Urinary bladder (tissue), 3 donors: ENCODE measurements at regions not wholly inside any gene's neighbourhood (a gene's known extent, or its start where the extent isn't known, plus 50 kb on each side); places are given as distances from the start of the nearest gene placed in this dataset.

ENCODE experiments used
- DNase-seq: peaks from one replicate; pipeline ENCODE4 v3.0.0-alpha.2; 2015; ENCODE audit errors: extremely low spot score
- H3K27ac ChIP-seq: one replicate; pipeline ENCODE4 v1.5.1; 2013; ENCODE audit warnings: low read depth, mild to moderate bottlenecking, moderate library complexity
- H3K36me3 ChIP-seq: one replicate; pipeline ENCODE4 v1.6.1; 2013; ENCODE audit warnings: mild to moderate bottlenecking, moderate library complexity; ENCODE audit not compliant: insufficient read depth
- H3K4me1 ChIP-seq: one replicate; pipeline ENCODE4 v1.6.1; 2013; ENCODE audit warnings: mild to moderate bottlenecking, moderate library complexity; ENCODE audit not compliant: insufficient read depth
- H3K4me3 ChIP-seq: one replicate; pipeline ENCODE4 v1.5.1; 2013; ENCODE audit warnings: low read depth, low read length
- WGBS: extraction: QIAGEN DNeasy Blood & Tissue Kit; methylation state at CpG from one replicate; pipeline ENCODE4 v1.1.7; 2013; 5-methylcytosine and 5-hydroxymethylcytosine counted together
- donor health status: healthy with polysubstance abuse.
- donor health status: healthy.

DNA sequence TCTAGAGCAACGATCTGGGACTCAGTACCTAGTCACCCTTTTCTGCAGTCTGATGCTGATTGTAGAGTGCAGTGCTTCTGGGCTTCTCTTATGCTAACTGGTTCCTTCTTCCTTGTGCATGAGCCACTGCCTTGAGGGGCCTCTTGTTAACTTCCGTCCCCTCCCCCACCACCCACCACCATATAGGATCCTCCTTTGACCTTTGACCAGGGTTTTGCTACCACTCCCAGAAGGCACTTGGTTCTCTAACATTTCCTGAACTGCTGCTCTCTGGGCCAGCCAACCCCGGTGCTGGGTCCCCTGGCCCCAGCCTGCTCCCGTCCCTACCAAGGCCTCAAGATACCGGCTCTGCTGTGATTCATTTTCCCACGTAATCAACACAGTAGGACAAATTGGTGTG, 104.6 kb upstream of the KLF3 start:
- no peak for DNase-seq
- Histone ChIP-seq H3K4me1 (no peaks in the 10 kb centered on the region), H3K27ac (no peak overlapping the region), H3K4me3 (no peak overlapping the region), H3K36me3 (no peaks in the 10 kb centered on the region)
- WGBS, result 94% methylated on average over 6 of the region's 6 CpGs

DNA sequence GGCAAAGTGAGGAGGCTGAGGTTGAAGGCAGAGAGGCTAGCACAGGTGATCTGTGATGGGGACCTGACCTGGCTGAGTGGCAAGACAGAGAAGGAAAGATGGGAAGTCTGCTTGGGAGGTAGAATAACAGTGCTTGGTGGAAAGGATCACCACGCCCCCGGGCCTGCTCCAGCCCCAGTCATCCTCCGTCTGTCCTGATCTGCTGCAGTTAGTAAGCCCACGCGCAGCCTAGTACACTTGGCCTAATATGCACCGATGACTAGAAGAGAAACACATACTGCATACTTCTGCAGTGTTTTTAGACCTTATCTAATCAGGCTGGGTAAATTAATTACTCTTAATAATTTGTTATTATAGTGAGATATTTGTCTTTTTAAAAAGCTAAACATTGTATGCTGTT, 103.7 kb upstream of the KLF3 start:
- 88% methylated on average over 6 of the region's 6 CpGs for WGBS
- H3K36me3 ChIP-seq, result no peaks in the 10 kb centered on the region
- no peak for DNase-seq
- no peak overlapping the region for H3K27ac ChIP-seq
- H3K4me1 ChIP-seq, result no peaks in the 10 kb centered on the region
- no peak overlapping the region for H3K4me3 ChIP-seq

DNA sequence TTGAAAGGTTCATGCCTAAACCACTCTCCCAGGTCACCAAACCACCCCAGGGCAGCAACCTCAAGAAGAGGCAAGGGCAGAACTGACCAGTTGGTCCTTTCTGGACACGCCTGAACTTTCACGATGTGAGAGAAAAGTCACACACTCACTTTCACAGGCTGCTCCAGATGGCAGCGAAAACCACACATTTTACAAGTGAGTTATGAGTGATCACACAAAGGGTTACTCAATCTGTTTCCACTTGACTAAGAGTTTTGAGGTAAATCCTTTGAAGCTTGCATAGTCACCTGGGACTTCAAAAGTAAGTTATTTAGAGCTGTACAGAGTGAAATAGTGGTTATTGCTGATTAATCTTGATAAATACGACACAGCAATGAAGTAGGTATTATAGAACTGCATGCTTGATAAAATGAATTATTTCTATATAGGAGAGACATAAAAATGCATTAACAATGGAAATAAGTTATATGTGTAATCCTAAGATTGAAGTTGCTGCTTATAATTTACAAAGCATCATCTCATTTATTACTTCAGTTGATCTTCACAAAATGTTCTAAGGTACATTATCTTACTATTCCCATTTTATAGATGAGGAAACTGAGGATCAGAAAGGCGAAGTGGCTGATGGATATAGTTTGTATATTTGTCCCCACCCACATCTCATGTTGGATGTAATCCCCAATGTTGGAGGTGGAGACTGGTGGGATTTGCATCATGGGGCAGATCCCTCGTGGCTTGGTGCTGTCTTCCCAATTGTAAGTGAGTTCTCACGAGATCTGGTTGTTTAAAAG, 103.0 kb upstream of the KLF3 start:
- WGBS, result 83% methylated on average over 7 of the region's 7 CpGs
- Histone ChIP-seq H3K4me3 (no peak overlapping the region), H3K27ac (no peak overlapping the region), H3K36me3 (no peaks in the 10 kb centered on the region), H3K4me1 (no peaks in the 10 kb centered on the region)
- no peak for DNase-seq

DNA sequence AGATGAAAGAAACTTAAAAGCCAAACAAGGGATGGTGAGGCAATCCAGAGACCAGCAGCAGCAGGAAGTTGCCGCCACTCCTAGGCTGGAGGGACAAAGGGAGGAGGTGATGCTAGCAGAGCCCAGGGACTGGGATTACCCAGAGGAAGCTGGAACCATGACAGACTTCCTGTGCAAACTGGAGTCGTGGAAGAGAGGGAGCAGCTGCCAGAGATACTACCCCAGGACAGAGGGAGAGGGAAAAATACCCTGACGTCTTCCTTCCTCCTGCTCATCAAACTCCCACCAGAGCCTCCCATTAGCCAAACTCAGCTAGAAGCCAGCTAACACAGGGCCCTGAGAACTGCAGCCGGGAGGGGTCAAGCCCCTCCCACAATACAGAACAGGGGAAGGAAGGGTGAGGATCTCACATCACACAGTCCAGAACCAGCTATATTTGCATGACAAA, 101.2 kb upstream of the KLF3 start:
- H3K4me3 ChIP-seq, result no peak overlapping the region
- H3K4me1 ChIP-seq, result no peaks in the 10 kb centered on the region
- 39% methylated on average over 4 of the region's 4 CpGs for WGBS
- DNase-seq, result no peak
- H3K27ac ChIP-seq, result no peak overlapping the region
- no peaks in the 10 kb centered on the region for H3K36me3 ChIP-seq

DNA sequence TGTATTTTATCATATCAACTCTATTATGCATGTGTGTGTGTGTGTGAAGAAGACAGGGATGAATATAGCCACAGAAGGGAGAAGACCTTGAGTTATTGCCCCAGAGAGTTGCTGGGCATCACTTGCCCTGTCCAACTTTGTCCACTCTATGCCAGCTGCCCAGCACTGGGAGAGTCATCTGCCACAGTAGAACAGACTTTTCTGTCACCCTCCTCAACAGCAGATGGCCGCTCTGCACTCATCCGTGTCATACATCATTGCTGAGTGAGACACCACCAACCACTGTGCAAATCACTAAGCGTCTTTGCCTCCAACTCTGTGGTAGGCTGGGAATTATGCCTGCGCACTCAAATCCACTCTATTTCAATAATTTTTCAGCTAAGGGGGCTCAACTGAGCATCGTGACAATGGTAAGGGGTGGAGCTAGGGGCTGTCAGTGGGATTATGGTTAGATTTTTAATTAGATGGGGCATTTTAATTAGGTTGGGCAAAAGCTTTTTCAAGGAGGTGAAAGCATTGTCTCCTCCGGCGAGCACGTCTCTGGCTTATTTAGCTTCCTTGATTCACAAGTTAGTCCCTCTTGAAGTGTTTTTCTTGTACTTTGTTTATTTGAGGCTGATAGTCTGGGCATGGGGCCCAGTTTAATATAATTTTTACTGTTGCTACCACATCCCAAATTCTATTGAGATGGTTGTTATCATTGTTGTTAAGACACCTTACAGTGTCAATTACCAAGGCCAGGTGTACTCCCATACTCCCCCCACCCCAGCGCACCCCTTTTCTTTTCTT, 100.1 kb upstream of the KLF3 start:
- Histone ChIP-seq H3K27ac (no peak overlapping the region), H3K36me3 (no peaks in the 10 kb centered on the region), H3K4me3 (no peak overlapping the region), H3K4me1 (no peaks in the 10 kb centered on the region)
- DNase-seq, result no peak
- 52% methylated on average over 9 of the region's 9 CpGs for WGBS

DNA sequence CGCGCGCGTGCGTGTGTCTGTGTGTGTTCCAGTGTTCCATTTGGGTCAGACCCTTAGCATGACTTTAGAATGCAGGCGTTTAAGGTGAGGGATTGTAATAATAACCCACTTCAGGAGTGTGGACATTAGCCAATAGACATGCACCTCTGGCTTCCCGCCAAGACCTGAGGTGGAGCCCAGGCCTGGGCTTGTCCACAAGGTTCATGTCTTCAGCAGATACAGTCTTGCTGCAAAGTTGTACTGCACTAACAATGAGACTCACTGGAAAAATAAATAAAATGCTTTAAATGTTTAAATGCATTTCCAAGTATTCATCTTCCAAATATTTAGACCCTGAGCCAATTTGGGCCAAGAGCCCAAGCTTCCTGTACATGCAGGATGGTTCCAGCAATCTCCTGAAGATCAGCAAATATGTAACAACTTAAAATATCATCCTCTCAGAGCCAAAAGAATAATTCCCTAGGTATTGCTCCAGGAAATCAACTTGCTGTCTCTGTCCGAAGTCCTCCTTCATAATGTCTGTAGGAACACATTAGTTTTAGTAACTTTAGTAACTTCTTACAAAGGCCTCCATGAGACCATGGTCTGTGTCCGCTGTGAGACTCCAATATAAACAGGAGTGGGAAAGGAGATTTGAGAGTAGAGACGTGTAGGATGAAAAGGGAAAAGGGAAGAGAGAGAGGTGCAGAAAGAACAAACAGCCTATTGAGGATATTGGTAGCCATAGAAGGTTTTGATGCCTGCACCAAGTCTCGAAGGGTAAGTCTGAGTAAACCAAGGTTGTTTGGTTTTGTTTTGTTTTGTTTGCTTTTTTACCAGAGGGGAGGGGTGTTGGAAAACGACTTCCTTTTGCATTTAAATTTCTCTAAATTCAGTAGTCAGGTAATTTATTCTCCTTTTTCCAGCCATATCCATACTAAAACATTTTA, 98.5 kb upstream of the KLF3 start:
- peak; percentile 31 for DNase-seq
- 49% methylated on average over 12 of the region's 12 CpGs for WGBS
- Histone ChIP-seq H3K4me3 (no peak overlapping the region), H3K36me3 (no peaks in the 10 kb centered on the region), H3K27ac (peak overlapping the region; percentile 5), H3K4me1 (no peaks in the 10 kb centered on the region)

DNA sequence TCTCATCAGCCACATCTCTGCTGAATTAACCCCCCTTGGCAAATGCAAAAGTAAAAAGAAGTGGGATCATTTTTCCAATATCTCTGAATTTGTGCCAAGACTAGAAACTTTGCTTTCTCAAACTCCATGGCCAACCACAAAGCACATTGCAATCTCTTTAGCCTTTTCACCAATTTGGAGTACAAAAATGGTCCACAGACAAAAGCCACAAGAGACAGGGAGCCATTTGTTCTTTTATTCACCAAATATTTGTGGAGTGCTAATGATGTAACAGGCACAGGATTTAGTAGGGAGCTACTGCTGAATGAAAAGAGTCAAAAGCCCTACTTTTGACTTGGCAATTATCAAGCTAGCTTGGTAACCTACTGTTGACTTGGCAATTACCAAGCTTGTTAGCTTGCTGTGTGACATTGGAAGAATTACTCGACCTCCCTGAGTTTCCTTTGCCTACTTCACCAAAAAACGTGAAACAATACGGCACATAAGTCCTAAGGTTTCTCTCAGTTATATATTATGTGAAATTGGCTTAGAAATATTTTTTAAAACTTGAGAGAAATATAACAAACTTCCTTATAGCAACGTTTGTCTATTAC, 97.1 kb upstream of the KLF3 start:
- WGBS, result 95% methylated on average over 4 of the region's 4 CpGs
- DNase-seq, result no peak
- no peaks in the 10 kb centered on the region for H3K4me1 ChIP-seq
- no peak overlapping the region for H3K4me3 ChIP-seq
- H3K36me3 ChIP-seq, result no peaks in the 10 kb centered on the region
- no peak overlapping the region for H3K27ac ChIP-seq

DNA sequence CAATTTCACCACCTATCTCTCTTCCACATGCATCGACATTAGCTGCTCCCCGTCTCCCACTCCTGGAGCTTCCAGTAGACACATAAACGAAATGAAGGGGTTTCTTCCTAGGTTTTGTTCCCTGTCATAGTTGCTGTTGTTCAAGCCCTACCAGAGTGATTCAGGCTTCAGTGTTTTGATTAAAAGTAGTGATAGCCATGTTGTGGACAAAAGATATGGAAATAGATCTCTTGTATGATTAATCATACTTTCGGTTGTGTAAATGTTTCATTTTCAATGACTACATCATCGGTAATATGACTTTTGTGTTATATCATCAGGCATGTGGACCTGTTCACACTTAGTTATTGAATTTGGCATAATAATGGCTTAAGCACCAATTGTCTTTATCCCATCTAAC, 96.5 kb upstream of the KLF3 start:
- Histone ChIP-seq H3K4me1 (no peaks in the 10 kb centered on the region), H3K27ac (no peak overlapping the region), H3K36me3 (no peaks in the 10 kb centered on the region), H3K4me3 (no peak overlapping the region)
- no peak for DNase-seq
- 86% methylated on average over 5 of the region's 5 CpGs for WGBS

DNA sequence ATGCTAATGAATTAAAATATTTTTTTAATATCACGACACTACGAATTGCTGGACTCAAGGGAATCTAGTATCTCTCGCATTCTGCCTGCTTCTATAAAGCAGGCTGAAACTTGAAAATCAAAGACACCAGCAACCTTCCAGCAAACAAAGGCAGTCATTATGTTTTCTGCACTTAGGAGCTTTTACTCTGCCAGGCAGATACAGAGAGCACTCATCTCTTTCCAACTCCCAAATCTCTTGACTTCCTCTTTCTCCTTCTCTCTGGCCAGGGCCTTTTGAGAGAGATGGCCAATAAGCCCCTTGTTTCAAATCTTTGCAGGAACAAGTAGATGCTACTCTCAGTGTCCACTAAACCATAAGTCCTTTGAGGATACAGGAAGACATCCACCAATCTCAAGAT, 95.2 kb upstream of the KLF3 start:
- H3K36me3 ChIP-seq, result no peaks in the 10 kb centered on the region
- no peak overlapping the region for H3K4me3 ChIP-seq
- no peak overlapping the region for H3K27ac ChIP-seq
- no peaks in the 10 kb centered on the region for H3K4me1 ChIP-seq
- no peak for DNase-seq
- WGBS, result 85% methylated on average over 3 of the region's 3 CpGs

DNA sequence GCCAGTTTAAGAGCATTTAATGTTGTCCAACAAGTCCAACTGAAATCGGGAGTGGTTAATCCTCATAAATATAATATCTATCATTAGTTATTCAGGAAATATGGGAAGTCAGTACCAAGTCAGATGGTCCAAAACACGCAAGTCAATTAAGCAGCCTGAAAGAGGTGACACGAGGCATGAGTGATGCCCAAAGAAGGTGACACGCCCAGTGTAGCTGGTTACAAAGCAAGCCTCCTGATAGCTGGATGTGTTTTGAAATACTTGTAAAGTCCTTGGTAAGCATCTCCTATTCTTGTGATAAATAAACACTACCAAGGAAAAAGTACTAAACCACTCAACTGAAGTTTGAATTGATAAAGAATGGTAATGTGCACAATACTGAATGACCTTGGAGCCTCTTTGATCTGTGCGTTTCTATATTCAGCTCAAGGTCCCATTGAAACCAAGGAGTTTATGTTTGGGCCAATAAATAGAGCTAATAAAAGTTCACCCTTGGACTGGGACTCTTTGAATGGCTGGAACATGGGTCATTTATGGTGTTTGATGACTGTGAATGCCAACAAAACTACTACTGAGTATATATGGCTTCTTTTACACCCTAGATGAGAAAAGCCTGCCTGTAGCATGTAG, 93.2 kb upstream of the KLF3 start:
- no peak for DNase-seq

DNA sequence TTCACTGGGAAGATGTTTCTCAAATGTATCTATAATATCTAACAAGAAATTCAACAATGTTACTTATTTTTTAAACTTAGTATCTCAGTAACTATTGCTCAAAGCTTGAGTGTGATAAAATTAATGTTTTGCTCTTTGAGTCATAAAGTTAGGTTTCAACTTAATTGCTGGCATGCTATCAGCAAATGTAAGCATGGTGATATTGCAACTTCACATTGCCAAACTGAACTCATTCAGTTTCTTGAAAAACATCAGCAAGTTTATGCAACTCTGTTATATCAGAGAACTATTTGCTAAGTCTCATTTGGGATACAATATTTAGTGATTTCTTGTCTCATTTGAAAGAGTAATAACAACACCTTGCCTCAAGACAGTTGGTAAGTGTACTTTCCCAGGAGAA, 91.2 kb upstream of the KLF3 start:
- DNase-seq, result no peak
- no peak overlapping the region for H3K4me3 ChIP-seq
- H3K36me3 ChIP-seq, result no peaks in the 10 kb centered on the region
- no peaks in the 10 kb centered on the region for H3K4me1 ChIP-seq
- H3K27ac ChIP-seq, result no peak overlapping the region

More for the DNA sequence above, 93.2 kb upstream of the KLF3 start:
- 91% methylated on average over 5 of the region's 5 CpGs for WGBS
- no peaks in the 10 kb centered on the region for H3K4me1 ChIP-seq
- no peak overlapping the region for H3K27ac ChIP-seq
- no peak overlapping the region for H3K4me3 ChIP-seq
- no peaks in the 10 kb centered on the region for H3K36me3 ChIP-seq

DNA sequence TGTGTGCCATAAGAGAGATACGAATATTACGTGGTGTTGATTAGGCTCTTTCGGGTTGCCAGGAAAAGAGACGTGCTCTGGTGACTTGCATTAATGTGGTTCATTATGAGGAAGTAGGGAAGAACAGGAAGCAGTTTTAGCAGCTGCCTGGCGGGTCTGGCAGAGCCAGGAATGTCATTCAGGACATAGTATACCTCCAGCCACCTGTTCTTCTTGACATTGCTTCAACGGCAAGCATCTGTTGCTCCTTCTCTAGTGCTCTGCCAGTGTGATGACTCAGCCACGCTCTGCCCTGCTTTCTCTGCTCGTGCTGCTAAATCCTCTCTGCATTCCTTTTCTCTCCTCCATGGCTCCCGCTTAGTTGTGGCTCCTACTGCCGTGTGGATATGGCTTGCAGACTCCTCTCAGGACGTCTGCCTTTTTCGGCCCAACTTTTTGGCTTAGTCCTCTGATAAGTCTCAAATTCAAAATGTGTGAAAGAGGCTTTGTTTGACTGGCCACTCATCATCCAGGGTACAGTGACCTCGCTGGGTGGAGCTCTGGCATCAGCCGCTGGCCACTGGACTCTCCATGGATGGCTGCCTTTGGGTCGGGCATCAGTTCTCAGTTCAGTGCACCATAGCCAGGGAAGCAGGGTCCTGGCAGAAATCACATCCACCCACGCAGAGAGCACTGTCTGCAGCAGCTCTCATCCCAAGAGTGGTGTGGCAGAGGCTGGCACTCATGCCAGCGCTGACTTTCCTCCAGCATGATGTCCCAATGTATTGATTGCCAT, 89.3 kb upstream of the KLF3 start:
- no peaks in the 10 kb centered on the region for H3K36me3 ChIP-seq
- DNase-seq, result no peak
- H3K4me1 ChIP-seq, result no peaks in the 10 kb centered on the region
- WGBS, result 59% methylated on average over 17 of the region's 17 CpGs
- H3K27ac ChIP-seq, result no peak overlapping the region
- no peak overlapping the region for H3K4me3 ChIP-seq
